Gastroesophageal sphincter (tissue), 4 donors: ENCODE measurements at regions not wholly inside any gene's neighbourhood (a gene's known extent, or its start where the extent isn't known, plus 50 kb on each side); places are given as distances from the start of the nearest gene placed in this dataset.

ENCODE experiments used
- ATAC-seq: fragments of 150-250 bp; one replicate; pipeline ENCODE4 v1.9.1; 2016; ENCODE audit warnings: mild to moderate bottlenecking, moderate library complexity
- H3K27ac ChIP-seq, 4 donors: fragments of 200-600 bp; sonication (generic) in 3 of 4; 1 replicate in 3 of 4; 2 replicates in 1 of 4; pipeline ENCODE4 v1.5.1; 2016 to 2019
- H3K27me3 ChIP-seq: fragments of 200-600 bp; sonication (generic); one replicate; pipeline ENCODE4 v1.5.1; 2019
- H3K36me3 ChIP-seq, 2 donors: fragments of 200-600 bp; sonication (generic); one replicate each; pipeline ENCODE4 v1.5.1; 2019; ENCODE audit warnings: control low read depth in 1 of 2
- H3K4me1 ChIP-seq, 3 donors: fragments of 200-600 bp; sonication (generic); 1 replicate in 2 of 3; 2 replicates in 1 of 3; pipeline ENCODE4 v1.5.1; 2016 to 2019; ENCODE audit warnings: control low read depth in 2 of 3
- H3K4me3 ChIP-seq, 2 donors: fragments of 200-600 bp; sonication (generic); one replicate each; pipeline ENCODE4 v1.5.1; 2019; ENCODE audit warnings: mild to moderate bottlenecking in 1 of 2, moderate library complexity in 1 of 2
- H3K9me3 ChIP-seq, 3 donors: fragments of 200-600 bp; sonication (generic); one replicate each; pipeline ENCODE4 v1.5.1; 2017 to 2019; ENCODE audit warnings: control low read depth in 2 of 3
- EP300 ChIP-seq: sonication (generic); formaldehyde crosslinking; IDR thresholded peaks from one replicate; pipeline ENCODE4 v1.6.1; 2017; ENCODE audit warnings: antibody characterized with exemption, mild to moderate bottlenecking
- POLR2A ChIP-seq, 2 donors: fragments of 450-650 bp; IDR thresholded peaks; one replicate each; pipeline ENCODE4 v1.6.1; 2017; ENCODE audit warnings: antibody characterized with exemption in 2 of 2, mild to moderate bottlenecking in 2 of 2, moderate library complexity in 1 of 2
- POLR2AphosphoS5 ChIP-seq: sonication (generic); formaldehyde crosslinking; IDR thresholded peaks from one replicate; pipeline ENCODE4 v1.6.1; 2017; ENCODE audit warnings: antibody characterized with exemption
- WGBS, 2 donors: methylation state at CpG; one replicate each; pipeline ENCODE4 v1.1.5; 2018; ENCODE audit warnings: low coverage in 1 of 2; 5-methylcytosine and 5-hydroxymethylcytosine counted together
- TF ChIP-seq, protein P1 (sequence below), 4 experiments: fragments of 200-600 bp in 2 of 4; fragments of 450-650 bp in 2 of 4; sonication (generic) in 1 of 4; IDR thresholded peaks; one replicate each; pipeline ENCODE4 v1.5.1; 2017 to 2019; ENCODE audit warnings: antibody characterized with exemption in 4 of 4, mild to moderate bottlenecking in 2 of 4, moderate library complexity in 2 of 4

DNA sequence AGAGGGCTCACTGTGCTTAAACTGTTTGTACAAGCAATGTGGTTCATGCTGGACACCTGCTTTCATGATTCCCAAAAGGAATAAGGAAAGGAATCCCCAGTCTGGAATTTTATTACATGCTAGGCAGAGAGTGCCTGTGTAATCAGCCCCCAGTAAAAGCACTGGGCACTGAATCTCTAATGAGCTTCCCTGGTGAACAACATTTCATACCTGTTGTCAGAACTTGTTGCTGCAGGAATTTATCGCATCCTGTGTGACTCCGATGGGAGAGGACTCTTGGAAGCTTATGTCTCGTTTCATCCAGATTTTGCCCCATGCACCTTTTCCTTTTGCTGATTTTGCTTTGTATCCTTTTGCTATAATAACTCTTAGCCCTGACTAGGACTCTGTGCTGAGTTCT, 190.2 kb upstream of the HMGA2 start:
- no peaks in the 10 kb centered on the region for H3K9me3 ChIP-seq
- no peaks in the 10 kb centered on the region for H3K27me3 ChIP-seq
- 83 to 98% methylated on average over 3 of the region's 3 CpGs for WGBS, 2 donors
- no peaks in the 10 kb centered on the region for H3K4me1 ChIP-seq
- no peak for ATAC-seq
- no peak overlapping the region for H3K4me3 ChIP-seq
- no peaks in the 10 kb centered on the region for H3K36me3 ChIP-seq
- no peak for TF ChIP-seq POLR2AphosphoS5
- no peak for TF ChIP-seq POLR2A (IDR thresholded peaks at IDR 0.05)
- TF ChIP-seq, protein P1, sequence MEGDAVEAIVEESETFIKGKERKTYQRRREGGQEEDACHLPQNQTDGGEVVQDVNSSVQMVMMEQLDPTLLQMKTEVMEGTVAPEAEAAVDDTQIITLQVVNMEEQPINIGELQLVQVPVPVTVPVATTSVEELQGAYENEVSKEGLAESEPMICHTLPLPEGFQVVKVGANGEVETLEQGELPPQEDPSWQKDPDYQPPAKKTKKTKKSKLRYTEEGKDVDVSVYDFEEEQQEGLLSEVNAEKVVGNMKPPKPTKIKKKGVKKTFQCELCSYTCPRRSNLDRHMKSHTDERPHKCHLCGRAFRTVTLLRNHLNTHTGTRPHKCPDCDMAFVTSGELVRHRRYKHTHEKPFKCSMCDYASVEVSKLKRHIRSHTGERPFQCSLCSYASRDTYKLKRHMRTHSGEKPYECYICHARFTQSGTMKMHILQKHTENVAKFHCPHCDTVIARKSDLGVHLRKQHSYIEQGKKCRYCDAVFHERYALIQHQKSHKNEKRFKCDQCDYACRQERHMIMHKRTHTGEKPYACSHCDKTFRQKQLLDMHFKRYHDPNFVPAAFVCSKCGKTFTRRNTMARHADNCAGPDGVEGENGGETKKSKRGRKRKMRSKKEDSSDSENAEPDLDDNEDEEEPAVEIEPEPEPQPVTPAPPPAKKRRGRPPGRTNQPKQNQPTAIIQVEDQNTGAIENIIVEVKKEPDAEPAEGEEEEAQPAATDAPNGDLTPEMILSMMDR (IDR thresholded peaks at IDR 0.05) = no peak
- no peak for TF ChIP-seq EP300
- H3K27ac ChIP-seq = no peak overlapping the region

DNA sequence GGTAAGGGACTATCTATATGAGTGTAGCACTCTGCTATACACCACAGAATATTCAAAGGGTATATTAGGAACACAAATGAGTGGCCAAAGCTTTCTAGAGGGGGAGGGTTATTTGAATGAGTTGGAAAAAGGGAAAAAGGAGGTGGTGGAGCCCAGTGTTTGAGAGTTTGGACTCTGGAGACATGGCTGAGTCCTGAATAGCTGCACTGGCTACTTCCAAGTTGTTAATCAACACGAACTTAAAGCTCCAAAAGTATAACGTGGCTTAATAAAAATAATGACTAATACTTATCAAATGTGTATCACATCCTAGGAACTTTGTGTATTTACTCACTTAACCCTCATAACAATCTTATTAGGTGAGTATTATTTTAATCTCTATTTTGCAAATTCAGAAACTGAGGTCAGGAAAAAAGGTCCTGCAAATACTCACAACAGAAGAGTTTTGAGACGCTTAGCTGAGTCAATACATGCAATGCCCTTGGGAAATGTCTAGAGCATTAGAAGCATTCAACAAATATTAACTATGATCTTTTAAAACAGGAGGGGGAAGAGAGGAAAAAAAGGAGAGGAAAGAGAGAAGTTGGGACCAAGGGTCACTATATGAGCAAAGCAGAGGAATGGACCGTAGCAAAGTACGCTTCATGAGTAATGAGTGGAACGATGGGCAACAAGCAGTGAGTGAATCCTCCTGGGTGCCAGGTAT, 189.5 kb upstream of the HMGA2 start:
- H3K4me3 ChIP-seq = no peak overlapping the region
- H3K36me3 ChIP-seq = no peaks in the 10 kb centered on the region
- TF ChIP-seq POLR2A (IDR thresholded peaks at IDR 0.05) (no peak), EP300 (no peak), POLR2AphosphoS5 (no peak)
- TF ChIP-seq, protein P1 (IDR thresholded peaks at IDR 0.05) = no peak
- no peaks in the 10 kb centered on the region for H3K4me1 ChIP-seq
- H3K27me3 ChIP-seq = no peaks in the 10 kb centered on the region
- WGBS, 2 donors = 69 to 88% methylated on average over 6 of the region's 6 CpGs
- ATAC-seq = no peak
- no peak overlapping the region for H3K27ac ChIP-seq
- no peaks in the 10 kb centered on the region for H3K9me3 ChIP-seq

DNA sequence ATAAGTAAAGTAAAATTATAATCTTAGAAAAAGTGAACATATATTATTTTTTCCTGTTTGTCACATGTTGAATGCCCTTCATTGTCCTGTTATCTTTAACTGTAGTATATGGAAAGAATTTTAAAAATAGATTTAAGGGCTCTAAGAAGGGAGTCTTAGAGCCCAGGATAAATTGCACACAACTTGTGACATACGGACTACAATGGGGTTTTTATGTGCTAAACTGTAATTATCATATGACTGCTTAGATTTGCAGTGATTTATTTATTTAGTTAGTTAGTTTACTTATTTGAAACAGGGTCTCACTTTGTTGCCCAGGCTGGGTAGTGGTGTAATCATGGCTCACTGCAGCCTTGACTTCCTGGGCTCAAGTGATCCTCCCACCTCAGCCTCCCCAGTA, 187.8 kb upstream of the HMGA2 start:
- ATAC-seq = no peak
- H3K4me3 ChIP-seq = no peak overlapping the region
- no peaks in the 10 kb centered on the region for H3K4me1 ChIP-seq
- H3K27ac ChIP-seq = no peak overlapping the region
- no peaks in the 10 kb centered on the region for H3K36me3 ChIP-seq
- no peaks in the 10 kb centered on the region for H3K9me3 ChIP-seq
- WGBS, 2 donors = 60 to 85% methylated on average over 1 of the region's 1 CpG
- TF ChIP-seq, protein P1 (IDR thresholded peaks at IDR 0.05) = no peak
- no peak for TF ChIP-seq EP300
- H3K27me3 ChIP-seq = no peaks in the 10 kb centered on the region

DNA sequence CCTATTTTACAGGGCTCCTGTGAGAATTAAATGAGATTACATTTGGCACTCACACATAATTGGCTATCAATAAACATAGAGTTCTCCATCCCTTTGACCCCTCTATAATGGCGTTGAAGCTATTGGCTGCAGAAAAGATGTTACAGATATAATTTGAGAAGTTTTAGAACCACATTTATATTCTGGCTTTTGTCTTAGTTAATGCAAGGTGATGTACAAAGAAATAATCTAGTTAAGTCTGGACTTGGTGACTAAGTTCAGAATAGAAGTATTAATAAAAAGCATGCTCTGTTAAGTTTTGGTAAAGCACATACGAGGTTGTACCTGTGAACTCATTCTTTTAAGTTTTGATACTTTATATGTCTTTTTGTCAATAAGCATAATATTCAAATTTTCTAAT, 187.1 kb upstream of the HMGA2 start:
- no peaks in the 10 kb centered on the region for H3K4me1 ChIP-seq
- WGBS, 2 donors = 63 to 100% methylated on average over 1 to 2 of the region's 2 CpGs
- H3K27me3 ChIP-seq = no peaks in the 10 kb centered on the region
- H3K27ac ChIP-seq = no peak overlapping the region
- H3K9me3 ChIP-seq = no peaks in the 10 kb centered on the region
- TF ChIP-seq, protein P1 (IDR thresholded peaks at IDR 0.05) = no peak
- TF ChIP-seq EP300 (no peak), POLR2AphosphoS5 (no peak), POLR2A (IDR thresholded peaks at IDR 0.05) (no peak)
- H3K4me3 ChIP-seq = no peak overlapping the region
- no peak for ATAC-seq
- no peaks in the 10 kb centered on the region for H3K36me3 ChIP-seq

DNA sequence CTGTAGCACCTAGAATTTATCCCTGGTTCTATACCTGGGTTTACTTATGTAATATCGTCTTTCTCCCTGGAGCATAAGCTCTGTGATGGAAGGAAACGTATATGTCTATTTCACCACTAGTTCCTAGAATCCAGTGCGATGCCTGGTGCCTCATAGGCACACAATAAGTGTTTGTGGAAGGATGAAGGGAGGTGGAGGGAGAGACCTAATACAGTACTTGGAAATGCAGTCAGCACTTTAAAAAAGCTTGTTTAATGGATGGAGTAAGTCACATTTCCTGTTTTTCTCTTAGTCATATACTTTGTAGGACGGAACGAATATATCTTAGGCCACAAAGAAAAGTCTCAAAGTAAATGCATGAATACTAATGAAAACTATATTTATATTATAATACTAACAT, 186.5 kb upstream of the HMGA2 start:
- H3K27ac ChIP-seq = no peak overlapping the region
- H3K36me3 ChIP-seq = no peaks in the 10 kb centered on the region
- ATAC-seq = no peak
- no peaks in the 10 kb centered on the region for H3K4me1 ChIP-seq
- no peaks in the 10 kb centered on the region for H3K9me3 ChIP-seq
- WGBS, 2 donors = 61 to 90% methylated on average over 4 of the region's 5 CpGs
- no peaks in the 10 kb centered on the region for H3K27me3 ChIP-seq
- no peak overlapping the region for H3K4me3 ChIP-seq
- TF ChIP-seq, protein P1 (IDR thresholded peaks at IDR 0.05) = no peak
- TF ChIP-seq EP300 = no peak
- TF ChIP-seq POLR2AphosphoS5 = no peak
- TF ChIP-seq POLR2A (IDR thresholded peaks at IDR 0.05) = no peak
